ENCODE measurements at regions not wholly inside any gene's neighbourhood (a gene's known extent, or its start where the extent isn't known, plus 50 kb on each side); places are given as distances from the start of the nearest gene placed in this dataset.

GRCh38 chr1:223471566-223471965 lies 78.4 kb downstream of the CCDC185 start:
- H3K9me2 ChIP-seq (ENCODE audit: insufficient read depth) = peaks cover 7% of the 10 kb centered on the region
- H4K20me1 ChIP-seq (replicated peaks; ENCODE audit: insufficient read depth) = no peaks in the 10 kb centered on the region
- no peak overlapping the region for H3K4me3 Mint-ChIP-seq
- ATAC-seq = no peak
- no peak overlapping the region for H2AFZ ChIP-seq
- H3K36me3 ChIP-seq (ENCODE audit: insufficient read depth) = no peaks in the 10 kb centered on the region
- no peaks in the 10 kb centered on the region for H3K27me3 ChIP-seq (ENCODE audit: insufficient read depth)
- no peaks in the 10 kb centered on the region for H3F3A ChIP-seq (replicated peaks; ENCODE audit: low read depth)
- no peak overlapping the region for H3K4me2 ChIP-seq
- no peaks in the 10 kb centered on the region for H3K36me3 Mint-ChIP-seq (ENCODE audit: low read depth)
- peaks cover 4% of the 10 kb centered on the region for H3K4me1 Mint-ChIP-seq
- no peak overlapping the region for H3K27ac Mint-ChIP-seq
- no peaks in the 10 kb centered on the region for H3K9me3 Mint-ChIP-seq
- H3K4me3 ChIP-seq = no peak overlapping the region
- peaks cover 13% of the 10 kb centered on the region for H3K27me3 Mint-ChIP-seq (ENCODE audit: insufficient read depth, low read depth, poor library complexity)
- TF ChIP-seq ZNF462 (CRISPR knock-in tag; IDR thresholded peaks at IDR 0.05) = no peak
- TF ChIP-seq ZNF331 (CRISPR knock-in tag; IDR thresholded peaks at IDR 0.05; ENCODE audit: low read depth) = no peak
- TF ChIP-seq ETS1 (IDR thresholded peaks at IDR 0.05) = no peak
- no peak for TF ChIP-seq EZH2 (IDR thresholded peaks at IDR 0.05; ENCODE audit: low read depth, unreplicated experiment)
- no peak for TF ChIP-seq ZNF114 (CRISPR knock-in tag; IDR thresholded peaks at IDR 0.05)
- TF ChIP-seq NANOG (IDR thresholded peaks at IDR 0.05; ENCODE audit: borderline replicate concordance) = no peak
- TF ChIP-seq CREB1 (CRISPR knock-in tag; IDR thresholded peaks at IDR 0.05; ENCODE audit: low read depth) = no peak
- no peak for TF ChIP-seq EZH2phosphoT487 (IDR thresholded peaks at IDR 0.05; ENCODE audit: unreplicated experiment)
- TF ChIP-seq JUNB (IDR thresholded peaks at IDR 0.05; ENCODE audit: unreplicated experiment) = no peak
- no peak for TF ChIP-seq REST (IDR thresholded peaks at IDR 0.05; ENCODE audit: unreplicated experiment)
- no peak for TF ChIP-seq CTCF (conservative IDR thresholded peaks at IDR 0.05; ENCODE audit: low read depth in 2 of 2)
- TF ChIP-seq STAT1 (IDR thresholded peaks at IDR 0.05; ENCODE audit: unreplicated experiment) = no peak
- TF ChIP-seq POLR2AphosphoS5 (IDR thresholded peaks at IDR 0.05; ENCODE audit: low read depth) = no peak
- DNase-seq (ENCODE audit: low spot score) = no peak
- no peak overlapping the region for H3K27ac ChIP-seq (ENCODE audit: low read depth)
- no peaks in the 10 kb centered on the region for H3K4me1 ChIP-seq (ENCODE audit: insufficient read depth)
- H3K79me2 ChIP-seq (replicated peaks; ENCODE audit: insufficient read depth) = no peaks in the 10 kb centered on the region
